Mononuclear cell (primary cell): ENCODE measurements at regions not wholly inside any gene's neighbourhood (a gene's known extent, or its start where the extent isn't known, plus 50 kb on each side); places are given as distances from the start of the nearest gene placed in this dataset.
"Not testable (repeated sequence)": the region's sequence is repeated elsewhere in the genome, so short reads cannot be mapped to it uniquely, and the experiment has no call there.

Experiments
- H3K27me3 ChIP-seq: 2 replicates; pipeline ENCODE4 v1.6.0; 2011; ENCODE audit warnings: low read length, control low read depth; ENCODE audit not compliant: insufficient read depth
- H3K4me1 ChIP-seq: 2 replicates; pipeline ENCODE4 v1.5.1; 2011; ENCODE audit warnings: mild to moderate bottlenecking, low read length, control low read depth; ENCODE audit not compliant: insufficient read depth
- H3K4me3 ChIP-seq: 2 replicates; pipeline ENCODE4 v1.5.1; 2011; ENCODE audit warnings: mild to moderate bottlenecking, low read length, moderate library complexity
- H3K9me3 ChIP-seq: 2 replicates; pipeline ENCODE4 v1.5.1; 2011; ENCODE audit warnings: low read depth, mild to moderate bottlenecking, control low read depth, low read length

DNA sequence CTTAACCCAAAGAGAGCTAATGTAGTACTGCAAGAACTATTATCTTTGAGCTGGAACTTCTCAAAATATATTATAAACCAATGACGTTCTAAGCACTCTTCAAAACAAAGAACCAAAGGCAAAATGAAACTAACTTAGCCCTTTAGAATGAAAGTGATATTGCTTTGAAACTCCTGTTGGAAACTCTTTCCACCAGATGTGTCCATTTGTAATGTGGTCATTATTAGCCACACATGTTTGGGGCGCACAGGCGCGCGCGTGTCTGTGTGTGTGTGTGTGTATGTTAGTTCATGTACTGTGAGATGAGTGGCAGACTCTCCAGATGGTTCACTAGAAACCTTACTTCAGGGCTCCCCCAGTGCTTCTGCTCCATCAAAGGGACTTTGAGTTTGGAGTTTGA lies 323.4 kb downstream of the BCL11A start:
- H3K4me3 ChIP-seq: no peak overlapping the region
- H3K4me1 ChIP-seq: no peaks in the 10 kb centered on the region
- H3K27me3 ChIP-seq: no peaks in the 10 kb centered on the region
- H3K9me3 ChIP-seq: peaks cover 11% of the 10 kb centered on the region

DNA sequence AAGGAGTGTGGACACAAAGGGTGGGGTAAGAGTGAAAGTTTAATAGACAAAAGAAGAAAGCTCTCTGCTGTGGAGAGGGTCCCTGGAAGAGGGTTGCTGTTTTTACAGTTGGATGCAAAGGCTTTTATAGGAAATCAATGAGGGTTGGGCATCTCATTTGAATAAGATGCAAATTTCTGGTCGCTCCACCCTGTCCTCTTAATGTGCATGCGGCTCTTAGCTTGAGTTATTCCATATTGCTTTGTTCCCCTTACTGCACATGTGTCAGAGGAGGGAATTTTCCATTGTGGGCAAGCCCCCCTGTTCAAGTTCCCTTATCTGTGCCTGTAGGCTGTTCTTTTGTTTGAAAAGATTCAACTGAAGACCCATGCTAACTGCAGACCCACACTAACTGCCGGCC lies 326.5 kb downstream of the BCL11A start:
- Histone ChIP-seq H3K27me3 (no peaks in the 10 kb centered on the region), H3K4me3 (no peak overlapping the region), H3K4me1 (no peaks in the 10 kb centered on the region), H3K9me3 (peaks cover 2% of the 10 kb centered on the region)

- Histone ChIP-seq H3K4me3 (no peak overlapping the region), H3K27me3 (no peaks in the 10 kb centered on the region), H3K4me1 (no peaks in the 10 kb centered on the region), H3K9me3 (no peaks in the 10 kb centered on the region)
Observed at GRCh38 chr2:60226191-60226590, 327.3 kb downstream of the BCL11A start.

GRCh38 chr2:60223859-60224258 lies 329.6 kb downstream of the BCL11A start:
- Histone ChIP-seq H3K4me3 (no peak overlapping the region), H3K9me3 (no peaks in the 10 kb centered on the region), H3K27me3 (no peaks in the 10 kb centered on the region), H3K4me1 (no peaks in the 10 kb centered on the region)

DNA sequence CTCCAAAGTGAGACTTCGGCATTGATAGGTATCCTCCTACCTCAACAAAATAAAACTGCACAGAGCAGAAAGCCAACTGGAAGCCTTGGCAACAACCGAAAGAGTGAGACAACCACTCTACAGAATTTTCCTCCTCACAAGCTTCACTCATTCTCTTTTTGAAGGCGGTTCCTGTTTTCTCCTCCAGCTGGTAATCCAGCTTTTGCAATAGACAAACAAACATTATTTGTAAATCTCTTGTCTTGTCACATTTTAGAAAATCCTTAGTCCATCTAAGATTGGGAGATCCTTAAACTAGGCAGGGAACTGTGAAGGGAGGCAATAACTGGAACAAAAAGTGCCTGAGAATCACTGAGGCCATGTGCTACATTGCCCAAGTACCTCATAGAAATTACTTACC lies 332.4 kb downstream of the BCL11A start:
- H3K4me1 ChIP-seq: no peaks in the 10 kb centered on the region
- H3K27me3 ChIP-seq: no peaks in the 10 kb centered on the region
- no peak overlapping the region for H3K4me3 ChIP-seq
- H3K9me3 ChIP-seq: no peaks in the 10 kb centered on the region

- Histone ChIP-seq H3K27me3 (no peaks in the 10 kb centered on the region), H3K4me1 (no peaks in the 10 kb centered on the region), H3K4me3 (no peak overlapping the region), H3K9me3 (no peaks in the 10 kb centered on the region)
Observed at GRCh38 chr2:60219536-60219935, 333.9 kb downstream of the BCL11A start.

DNA sequence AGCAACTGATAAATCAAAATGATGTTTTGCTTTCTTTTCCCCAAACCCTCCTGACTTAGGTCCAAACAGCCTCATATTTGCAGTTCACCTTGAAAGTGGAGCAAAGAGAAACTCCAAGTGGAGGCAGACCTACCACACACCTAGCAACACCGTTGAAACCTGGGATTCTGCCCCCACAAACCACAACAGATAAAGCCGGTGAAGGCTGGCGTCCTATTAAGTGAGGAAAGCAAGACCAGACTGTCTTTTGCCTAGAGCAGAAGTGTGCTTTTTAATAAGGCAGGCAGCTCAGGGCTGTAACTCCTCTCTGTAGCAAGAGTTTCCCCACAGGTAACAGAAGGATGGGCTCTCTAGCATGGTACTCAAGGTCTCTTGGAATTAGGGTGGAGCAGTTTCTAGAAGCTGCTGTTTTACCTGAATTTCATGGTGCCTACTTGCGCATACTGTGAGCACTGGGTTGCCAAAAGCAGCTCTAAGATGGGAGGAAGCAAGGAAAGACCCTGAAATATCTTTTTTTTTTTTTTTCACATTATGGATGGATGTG lies 336.9 kb downstream of the BCL11A start:
- Histone ChIP-seq H3K9me3 (no peaks in the 10 kb centered on the region), H3K27me3 (no peaks in the 10 kb centered on the region), H3K4me1 (peaks cover 9% of the 10 kb centered on the region), H3K4me3 (no peak overlapping the region)

DNA sequence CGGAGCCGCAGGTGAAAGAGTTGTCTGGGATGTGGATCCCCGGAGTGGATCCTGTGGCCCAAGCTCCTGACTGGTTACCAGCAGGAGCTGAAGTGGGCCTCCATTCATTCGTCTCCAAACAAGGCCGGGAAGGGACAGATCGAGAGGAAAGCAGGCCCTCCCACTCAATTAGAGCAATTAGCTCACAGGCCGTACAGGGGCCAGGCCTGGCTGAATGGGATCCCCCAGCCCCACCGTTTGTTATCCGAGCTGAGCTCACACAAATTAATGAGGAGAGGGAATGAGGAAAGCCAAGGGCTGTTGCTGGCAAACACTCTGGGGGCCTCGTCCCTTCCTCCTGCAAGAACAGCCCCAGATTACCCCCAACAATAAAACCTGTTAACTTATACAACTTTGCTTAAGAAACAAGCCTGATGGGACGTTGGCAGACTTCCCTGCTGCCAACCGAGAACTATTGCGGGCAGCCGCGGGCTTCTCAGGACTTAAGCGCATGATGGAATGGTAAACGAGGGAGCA lies 338.0 kb downstream of the BCL11A start:
- H3K4me1 ChIP-seq: peaks cover 9% of the 10 kb centered on the region
- H3K27me3 ChIP-seq: no peaks in the 10 kb centered on the region
- H3K4me3 ChIP-seq: no peak overlapping the region
- H3K9me3 ChIP-seq: no peaks in the 10 kb centered on the region

GRCh38 chr2:60214626-60214875 lies 338.9 kb downstream of the BCL11A start:
- no peaks in the 10 kb centered on the region for H3K9me3 ChIP-seq
- H3K4me3 ChIP-seq: no peak overlapping the region
- no peaks in the 10 kb centered on the region for H3K27me3 ChIP-seq
- H3K4me1 ChIP-seq: peaks cover 9% of the 10 kb centered on the region

DNA sequence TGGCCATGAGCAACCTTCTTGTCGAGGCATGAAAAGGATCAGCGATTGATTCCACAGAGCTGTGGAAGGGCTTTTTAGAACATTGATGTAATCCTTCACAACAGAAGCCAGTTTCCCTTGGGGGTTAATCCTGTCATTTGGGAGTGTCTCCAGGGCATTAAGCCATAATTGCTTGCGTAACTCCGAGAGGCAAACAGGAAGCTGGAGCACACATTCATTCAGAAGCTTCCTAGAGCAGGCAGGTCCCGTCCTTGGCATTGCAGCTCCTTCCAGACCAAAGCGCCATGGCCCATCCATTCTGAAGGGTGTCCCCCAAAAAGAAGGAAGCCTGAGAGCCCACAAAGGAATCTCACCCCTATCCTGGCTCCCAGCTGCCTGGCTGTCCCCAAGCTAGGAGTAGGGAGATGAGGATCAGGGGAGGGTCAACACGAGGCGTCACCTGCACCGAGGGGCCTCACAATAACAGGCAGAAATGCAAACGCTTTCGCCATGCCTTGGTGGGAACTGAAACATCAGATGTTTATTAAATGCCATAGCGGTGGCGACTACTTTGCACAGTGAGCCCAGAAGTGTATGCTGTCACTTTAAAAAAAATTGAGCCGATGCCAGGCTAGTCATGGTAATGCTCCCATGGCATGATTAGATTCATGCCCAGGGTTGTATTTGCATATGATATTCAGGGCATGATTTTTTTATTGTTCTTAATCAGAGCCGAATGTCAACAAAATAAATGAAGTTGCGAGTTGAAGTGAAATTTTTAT lies 339.4 kb downstream of the BCL11A start:
- H3K4me1 ChIP-seq: peaks cover 9% of the 10 kb centered on the region

GRCh38 chr2:60212181-60212945 lies 341.1 kb downstream of the BCL11A start:
- Histone ChIP-seq H3K9me3 (no peaks in the 10 kb centered on the region), H3K27me3 (no peaks in the 10 kb centered on the region), H3K4me3 (no peak overlapping the region), H3K4me1 (peaks cover 9% of the 10 kb centered on the region)

More for the DNA sequence above, 339.4 kb downstream of the BCL11A start:
- no peaks in the 10 kb centered on the region for H3K27me3 ChIP-seq
- no peaks in the 10 kb centered on the region for H3K9me3 ChIP-seq
- H3K4me3 ChIP-seq: no peak overlapping the region

GRCh38 chr2:60189006-60189405 lies 364.4 kb downstream of the BCL11A start:
- H3K4me1 ChIP-seq, H3K4me3 ChIP-seq, H3K27me3 ChIP-seq, H3K9me3 ChIP-seq: not testable (repeated sequence)

GRCh38 chr2:60175290-60175689 lies 378.2 kb downstream of the BCL11A start:
- Histone ChIP-seq H3K27me3 (no peaks in the 10 kb centered on the region), H3K4me3 (no peak overlapping the region), H3K9me3 (no peaks in the 10 kb centered on the region), H3K4me1 (no peaks in the 10 kb centered on the region)

GRCh38 chr2:60174146-60174545 lies 379.3 kb downstream of the BCL11A start:
- Histone ChIP-seq H3K4me1 (no peaks in the 10 kb centered on the region), H3K9me3 (no peaks in the 10 kb centered on the region), H3K27me3 (no peaks in the 10 kb centered on the region), H3K4me3 (no peak overlapping the region)

GRCh38 chr2:60172801-60173200 lies 380.7 kb downstream of the BCL11A start:
- no peaks in the 10 kb centered on the region for H3K9me3 ChIP-seq
- H3K4me1 ChIP-seq: no peaks in the 10 kb centered on the region
- no peaks in the 10 kb centered on the region for H3K27me3 ChIP-seq
- no peak overlapping the region for H3K4me3 ChIP-seq
